ENCODE measurements at regions not wholly inside any gene's neighbourhood (a gene's known extent, or its start where the extent isn't known, plus 50 kb on each side); places are given as distances from the start of the nearest gene placed in this dataset.

GRCh38 chr11:70521475-70522308 lies 123.4 kb downstream of the CTTN start:
- DNase-seq (ENCODE audit: low read depth) = no peak

GRCh38 chr11:70522309-70522592 lies 123.9 kb downstream of the CTTN start:
- no peak for DNase-seq (ENCODE audit: low read depth)

GRCh38 chr11:70522593-70523311 lies 124.4 kb downstream of the CTTN start:
- DNase-seq (ENCODE audit: low read depth) = no peak

- DNase-seq (ENCODE audit: low read depth) = no peak
Measured at GRCh38 chr11:70523384-70524095, 125.2 kb downstream of the CTTN start.

GRCh38 chr11:70524096-70524922 lies 126.0 kb downstream of the CTTN start:
- no peak for DNase-seq (ENCODE audit: low read depth)

- no peak for DNase-seq (ENCODE audit: low read depth)
Measured at GRCh38 chr11:70525006-70525405, 126.7 kb downstream of the CTTN start.

GRCh38 chr11:70525466-70525865 lies 127.1 kb downstream of the CTTN start:
- no peak for DNase-seq (ENCODE audit: low read depth)

GRCh38 chr11:70526116-70527045 lies 128.1 kb downstream of the CTTN start:
- no peak for DNase-seq (ENCODE audit: low read depth)

- no peak for DNase-seq (ENCODE audit: low read depth)
Measured at GRCh38 chr11:70527046-70527395, 128.7 kb downstream of the CTTN start.

- DNase-seq (ENCODE audit: low read depth) = no peak
Measured at GRCh38 chr11:70527429-70528045, 129.2 kb downstream of the CTTN start.

GRCh38 chr11:70528046-70528793 lies 129.9 kb downstream of the CTTN start:
- no peak for DNase-seq (ENCODE audit: low read depth)

GRCh38 chr11:70528794-70529580 lies 130.7 kb downstream of the CTTN start:
- no peak for DNase-seq (ENCODE audit: low read depth)

- DNase-seq (ENCODE audit: low read depth) = no peak
Measured at GRCh38 chr11:70530010-70530409, 131.7 kb downstream of the CTTN start.

GRCh38 chr11:70530629-70531185 lies 132.4 kb downstream of the CTTN start:
- DNase-seq (ENCODE audit: low read depth) = no peak

- no peak for DNase-seq (ENCODE audit: low read depth)
Measured at GRCh38 chr11:70531281-70532065, 133.1 kb downstream of the CTTN start.

GRCh38 chr11:70532066-70532440 lies 133.7 kb downstream of the CTTN start:
- no peak for DNase-seq (ENCODE audit: low read depth)

GRCh38 chr11:70532731-70533130 lies 134.4 kb downstream of the CTTN start:
- no peak for DNase-seq (ENCODE audit: low read depth)

Measured in stimulated activated CD8-positive, alpha-beta memory T cell treated with anti-CD3 and anti-CD28 coated beads, Interleukin-12 subunit alpha, Interleukin-12 subunit beta, amount 100 ng/mL, for 1 hour (primary cell).